ENCODE measurements at regions not wholly inside any gene's neighbourhood (a gene's known extent, or its start where the extent isn't known, plus 50 kb on each side); places are given as distances from the start of the nearest gene placed in this dataset.

DNA sequence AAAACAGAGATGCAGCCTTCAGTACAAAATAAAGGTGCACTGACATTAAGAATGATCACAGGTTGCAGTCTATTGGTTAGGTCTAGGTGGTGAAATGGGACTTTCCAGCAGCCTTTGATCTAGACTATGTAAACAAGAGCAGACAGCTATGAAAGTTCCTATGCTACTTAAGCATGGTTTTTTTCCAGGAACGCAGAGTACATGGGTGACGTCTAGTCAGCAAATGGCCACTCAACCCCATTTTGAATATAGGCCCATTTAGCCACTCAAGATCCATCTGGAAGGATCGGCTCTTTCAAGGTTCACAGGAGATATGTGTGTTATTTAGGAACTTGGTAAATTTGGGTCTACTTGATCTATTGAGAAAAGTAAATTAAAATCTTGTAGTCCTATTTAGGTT is 1424.6 kb upstream of the LRRTM3 start:
- Histone ChIP-seq H3K4me2 (ENCODE audit: low read depth, low read length, poor library complexity, severe bottlenecking) (no peak overlapping the region), H3K27ac (ENCODE audit: low read depth, low read length) (no peak overlapping the region), H3K36me3 (ENCODE audit: low read length) (no peaks in the 10 kb centered on the region), H3K9me3 (ENCODE audit: insufficient read depth, low read length) (no peaks in the 10 kb centered on the region), H3K27me3 (ENCODE audit: low read length) (no peaks in the 10 kb centered on the region), H3K9ac (ENCODE audit: low read length) (no peak overlapping the region), H3K9me2 (replicated peaks; ENCODE audit: insufficient read depth, low read length) (no peaks in the 10 kb centered on the region), H3K79me2 (ENCODE audit: insufficient read depth, low read length) (no peaks in the 10 kb centered on the region), H2AFZ (ENCODE audit: low read depth, low read length, severe bottlenecking) (no peak overlapping the region), H3K4me3 (ENCODE audit: insufficient read depth, low read length, poor library complexity, severe bottlenecking) (no peak overlapping the region), H3F3A (ENCODE audit: insufficient read depth) (no peaks in the 10 kb centered on the region), H4K20me1 (ENCODE audit: low read depth, low read length) (no peaks in the 10 kb centered on the region)
- no peak for TF ChIP-seq EZH2phosphoT487 (conservative IDR thresholded peaks at IDR 0.05; ENCODE audit: low read length)
- TF ChIP-seq, protein P1, sequence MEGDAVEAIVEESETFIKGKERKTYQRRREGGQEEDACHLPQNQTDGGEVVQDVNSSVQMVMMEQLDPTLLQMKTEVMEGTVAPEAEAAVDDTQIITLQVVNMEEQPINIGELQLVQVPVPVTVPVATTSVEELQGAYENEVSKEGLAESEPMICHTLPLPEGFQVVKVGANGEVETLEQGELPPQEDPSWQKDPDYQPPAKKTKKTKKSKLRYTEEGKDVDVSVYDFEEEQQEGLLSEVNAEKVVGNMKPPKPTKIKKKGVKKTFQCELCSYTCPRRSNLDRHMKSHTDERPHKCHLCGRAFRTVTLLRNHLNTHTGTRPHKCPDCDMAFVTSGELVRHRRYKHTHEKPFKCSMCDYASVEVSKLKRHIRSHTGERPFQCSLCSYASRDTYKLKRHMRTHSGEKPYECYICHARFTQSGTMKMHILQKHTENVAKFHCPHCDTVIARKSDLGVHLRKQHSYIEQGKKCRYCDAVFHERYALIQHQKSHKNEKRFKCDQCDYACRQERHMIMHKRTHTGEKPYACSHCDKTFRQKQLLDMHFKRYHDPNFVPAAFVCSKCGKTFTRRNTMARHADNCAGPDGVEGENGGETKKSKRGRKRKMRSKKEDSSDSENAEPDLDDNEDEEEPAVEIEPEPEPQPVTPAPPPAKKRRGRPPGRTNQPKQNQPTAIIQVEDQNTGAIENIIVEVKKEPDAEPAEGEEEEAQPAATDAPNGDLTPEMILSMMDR (IDR thresholded peaks at IDR 0.05; ENCODE audit: insufficient read depth, low read length, poor library complexity, severe bottlenecking), result no peak

DNA sequence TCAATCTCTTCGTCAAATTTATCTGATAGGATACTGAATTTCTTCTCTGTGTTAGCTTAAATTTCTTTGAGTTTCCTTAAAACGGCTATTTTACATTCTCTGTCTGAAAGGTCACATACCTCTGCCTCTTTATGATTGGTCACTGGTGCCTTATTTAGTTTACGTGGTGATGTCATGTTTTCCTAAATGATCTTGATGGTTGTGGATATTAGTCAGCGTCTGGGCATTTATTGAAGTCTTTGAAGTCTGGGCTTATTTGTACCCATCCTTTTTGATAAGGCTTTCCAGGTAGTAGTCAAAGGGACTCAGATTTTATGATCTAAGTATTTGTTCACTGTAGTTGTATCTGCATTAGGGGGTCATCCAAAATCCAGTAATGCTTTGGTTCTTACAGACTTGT is 1407.5 kb upstream of the LRRTM3 start:
- Histone ChIP-seq H3K9me2 (replicated peaks; ENCODE audit: insufficient read depth, low read length) (no peaks in the 10 kb centered on the region), H3K4me3 (ENCODE audit: insufficient read depth, low read length, poor library complexity, severe bottlenecking) (no peak overlapping the region), H2AFZ (ENCODE audit: low read depth, low read length, severe bottlenecking) (no peak overlapping the region), H3K27me3 (ENCODE audit: low read length) (no peaks in the 10 kb centered on the region), H4K20me1 (ENCODE audit: low read depth, low read length) (no peaks in the 10 kb centered on the region), H3K79me2 (ENCODE audit: insufficient read depth, low read length) (no peaks in the 10 kb centered on the region), H3K36me3 (ENCODE audit: low read length) (no peaks in the 10 kb centered on the region), H3K27ac (ENCODE audit: low read depth, low read length) (no peak overlapping the region), H3K9ac (ENCODE audit: low read length) (no peak overlapping the region), H3K9me3 (ENCODE audit: insufficient read depth, low read length) (no peaks in the 10 kb centered on the region), H3K4me2 (ENCODE audit: low read depth, low read length, poor library complexity, severe bottlenecking) (no peak overlapping the region), H3F3A (ENCODE audit: insufficient read depth) (no peaks in the 10 kb centered on the region)
- TF ChIP-seq EZH2phosphoT487 (conservative IDR thresholded peaks at IDR 0.05; ENCODE audit: low read length), result no peak
- TF ChIP-seq, protein P1 (IDR thresholded peaks at IDR 0.05; ENCODE audit: insufficient read depth, low read length, poor library complexity, severe bottlenecking), result no peak

DNA sequence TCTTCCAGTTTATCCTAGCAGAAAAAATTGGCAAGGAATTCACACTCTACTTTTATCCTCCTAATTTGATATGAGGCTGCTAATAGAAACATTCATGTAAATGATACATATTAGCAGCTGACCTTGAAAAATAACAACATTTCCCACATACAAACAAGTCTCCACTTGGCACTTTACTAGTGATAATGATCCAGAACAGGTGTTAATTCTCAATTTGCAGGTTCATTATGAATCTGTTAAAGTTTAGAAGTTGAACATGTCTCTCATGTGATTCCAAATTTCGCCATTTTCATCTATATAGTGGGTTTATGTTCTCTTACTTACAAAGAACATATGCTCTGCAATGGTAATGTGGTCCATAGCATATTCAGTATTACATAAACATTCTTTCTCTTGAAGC is 1396.8 kb upstream of the LRRTM3 start:
- Histone ChIP-seq H3F3A (ENCODE audit: insufficient read depth) (no peaks in the 10 kb centered on the region), H3K4me2 (ENCODE audit: low read depth, low read length, poor library complexity, severe bottlenecking) (no peak overlapping the region), H3K9ac (ENCODE audit: low read length) (no peak overlapping the region), H3K9me3 (ENCODE audit: insufficient read depth, low read length) (no peaks in the 10 kb centered on the region), H3K4me3 (ENCODE audit: insufficient read depth, low read length, poor library complexity, severe bottlenecking) (no peak overlapping the region), H2AFZ (ENCODE audit: low read depth, low read length, severe bottlenecking) (no peak overlapping the region), H3K36me3 (ENCODE audit: low read length) (no peaks in the 10 kb centered on the region), H3K79me2 (ENCODE audit: insufficient read depth, low read length) (no peaks in the 10 kb centered on the region), H4K20me1 (ENCODE audit: low read depth, low read length) (no peaks in the 10 kb centered on the region), H3K27ac (ENCODE audit: low read depth, low read length) (no peak overlapping the region), H3K27me3 (ENCODE audit: low read length) (no peaks in the 10 kb centered on the region), H3K9me2 (replicated peaks; ENCODE audit: insufficient read depth, low read length) (no peaks in the 10 kb centered on the region)
- TF ChIP-seq, protein P1 (IDR thresholded peaks at IDR 0.05; ENCODE audit: insufficient read depth, low read length, poor library complexity, severe bottlenecking), result no peak
- TF ChIP-seq EZH2phosphoT487 (conservative IDR thresholded peaks at IDR 0.05; ENCODE audit: low read length), result no peak
